ENCODE measurements at regions not wholly inside any gene's neighbourhood (a gene's known extent, or its start where the extent isn't known, plus 50 kb on each side); places are given as distances from the start of the nearest gene placed in this dataset.

GRCh38 chr5:91315701-91316100 lies 67.4 kb downstream of the ARRDC3 start:
- Histone ChIP-seq H3K27me3 (ENCODE audit: control insufficient read depth in 2 of 2, insufficient read depth in 2 of 2, low read length in 2 of 2) (no peaks in the 10 kb centered on the region), H3K4me3 (ENCODE audit: low read length) (no peak overlapping the region), H3K9me3 (ENCODE audit: control insufficient read depth in 2 of 3, low read length in 3 of 3) (no peaks in the 10 kb centered on the region), H3K4me1 (ENCODE audit: control insufficient read depth in 2 of 2, insufficient read depth in 2 of 2, low read length in 2 of 2) (peaks cover 30 to 36% of the 10 kb centered on the region in 2 donors), H3K36me3 (ENCODE audit: control insufficient read depth in 2 of 3, insufficient read depth in 3 of 3, low read length in 3 of 3) (no peaks in the 10 kb centered on the region), H3K27ac (ENCODE audit: low read depth, low read length) (no peak overlapping the region)
- Mint-ChIP-seq H3K27me3 (no peaks in the 10 kb centered on the region), H3K27ac (peak overlapping the region in 2 of 9 donors; percentile 56 to 62), H3K4me3 (no peak overlapping the region), H3K9me3 (peaks cover 0 to 3% (median 0%) of the 10 kb centered on the region in 11 donors), H3K36me3 (peaks cover 0 to 2% (median 0%) of the 10 kb centered on the region in 5 donors), H3K4me1 (peaks cover 27 to 56% (median 43%) of the 10 kb centered on the region in 7 donors)
- ATAC-seq (no peak), DNase-seq (no peak)
- CTCF ChIA-PET: interaction anchor here (0.6 to 1.5 kb wide), 2 partner anchors 69 to 185 kb away, joined by 3 read pairs; no protein-coding TSS in a partner anchor
- intact Hi-C loops (cut with micrococcal nuclease): loop anchor here (2.0 kb wide), 2 partner anchors 17 to 841 kb away; partner anchors contain the start of genes MBLAC2 (in 1 of the 2) and POLR3G (in 1 of the 2)
- POLR2A ChIA-PET: interaction anchor here (2.9 to 9.1 kb wide), 3 partner anchors 63 to 69 kb away, joined by 20 to 148 read pairs (median 122); partner anchors contain the start of gene ARRDC3

DNA sequence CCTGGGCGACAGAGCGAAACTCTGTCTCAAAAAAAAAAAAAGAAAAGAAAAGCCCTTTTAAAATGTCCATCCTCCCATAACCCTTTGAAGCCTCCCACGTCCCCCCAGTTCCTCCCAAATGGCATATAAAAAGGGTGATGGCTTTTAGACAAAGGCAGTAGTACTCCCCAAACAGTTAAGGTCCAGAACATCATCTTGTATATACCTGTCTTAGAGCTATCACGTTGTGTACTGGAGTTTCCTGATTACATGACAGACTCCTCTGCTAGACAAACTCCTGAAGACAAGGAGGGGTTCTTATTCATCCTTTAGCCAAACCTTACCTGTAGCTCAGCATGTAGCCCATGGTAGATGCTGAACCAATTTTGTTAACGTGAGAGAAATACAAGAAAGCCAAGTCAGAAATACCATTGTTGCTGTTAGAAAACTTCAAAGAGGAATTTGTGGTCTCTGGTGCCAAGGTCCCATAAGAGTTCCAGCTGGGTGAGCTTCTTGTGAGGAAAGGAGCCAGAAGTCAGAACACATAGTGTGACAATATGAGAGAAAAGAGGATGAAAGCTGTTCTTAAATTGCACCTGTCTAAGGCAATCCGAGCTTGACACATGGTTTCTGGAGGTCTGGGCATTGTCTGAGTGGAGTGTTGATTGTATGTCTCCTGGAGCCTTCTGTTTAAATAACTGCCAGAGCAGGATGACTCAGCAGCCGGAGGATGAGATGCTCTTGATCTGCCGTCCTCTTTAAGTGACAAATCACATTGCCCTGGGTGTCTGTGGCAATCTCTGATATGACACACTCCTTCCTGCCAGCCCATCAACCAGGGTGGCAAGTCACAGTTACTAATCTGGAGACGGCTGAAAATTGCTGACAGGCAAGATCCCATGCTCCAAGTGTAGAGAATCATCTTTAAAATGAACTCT lies 69.1 kb downstream of the ARRDC3 start:
- H3K36me3 Mint-ChIP-seq: peaks cover 0 to 2% (median 0%) of the 10 kb centered on the region in 5 donors
- ATAC-seq: peak; percentile 78
- no peak overlapping the region for H3K4me3 ChIP-seq (ENCODE audit: low read length)

DNA sequence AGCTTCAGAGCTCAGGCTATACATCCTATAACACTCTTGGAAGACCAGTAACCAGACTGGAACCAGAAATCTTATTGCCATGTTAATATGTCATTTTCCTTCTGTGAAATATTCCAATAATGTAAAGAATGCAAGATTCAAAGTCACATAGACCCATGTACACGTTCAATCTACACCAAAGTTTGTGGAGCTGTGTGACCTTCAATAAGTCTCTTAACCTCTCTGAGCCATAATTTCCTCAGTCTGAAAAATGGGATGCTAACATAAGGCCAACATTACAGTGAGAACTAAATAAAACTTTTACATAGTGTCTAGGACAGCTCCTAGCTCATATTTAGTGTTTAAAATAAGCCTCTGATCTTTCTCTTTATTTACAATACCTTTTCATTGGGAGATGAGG lies 70.4 kb downstream of the ARRDC3 start:
- H3K4me3 ChIP-seq (ENCODE audit: low read length): no peak overlapping the region
- H3K27ac ChIP-seq (ENCODE audit: low read depth, low read length): no peak overlapping the region
- intact Hi-C loops (cut with micrococcal nuclease): loop anchor here (5.0 kb wide), 2 partner anchors 45 to 905 kb away; partner anchors contain the start of gene CETN3 (in 1 of the 2)
- H3K4me1 Mint-ChIP-seq: peaks cover 29 to 55% (median 49%) of the 10 kb centered on the region in 7 donors
- H3K27me3 ChIP-seq (ENCODE audit: control insufficient read depth in 2 of 2, insufficient read depth in 2 of 2, low read length in 2 of 2): no peaks in the 10 kb centered on the region
- peaks cover 0 to 3% (median 0%) of the 10 kb centered on the region in 5 donors for H3K36me3 Mint-ChIP-seq
- peak overlapping the region in 5 of 10 donors; percentile 47 to 82 (median 77) for H3K4me3 Mint-ChIP-seq
- no peaks in the 10 kb centered on the region for H3K36me3 ChIP-seq (ENCODE audit: control insufficient read depth in 2 of 3, insufficient read depth in 3 of 3, low read length in 3 of 3)
- peaks cover 0 to 3% (median 0%) of the 10 kb centered on the region in 11 donors for H3K9me3 Mint-ChIP-seq
- ATAC-seq: no peak
- CTCF ChIA-PET: interaction anchor here (0.7 to 2.5 kb wide), 4 partner anchors 10 to 72 kb away, joined by 3 to 16 read pairs (median 4); partner anchors contain the start of gene ARRDC3
- POLR2A ChIA-PET: interaction anchor here (1.5 to 9.1 kb wide), 7 partner anchors 32 to 903 kb away, joined by 5 to 148 read pairs (median 26); partner anchors contain the start of genes ARRDC3 and CETN3
- H3K4me1 ChIP-seq (ENCODE audit: control insufficient read depth in 2 of 2, insufficient read depth in 2 of 2, low read length in 2 of 2): peaks cover 33 to 39% of the 10 kb centered on the region in 2 donors
- no peaks in the 10 kb centered on the region for H3K27me3 Mint-ChIP-seq
- no peaks in the 10 kb centered on the region for H3K9me3 ChIP-seq (ENCODE audit: control insufficient read depth in 2 of 3, low read length in 3 of 3)
- H3K27ac Mint-ChIP-seq: peak overlapping the region in 8 of 9 donors; percentile 84 to 98 (median 95)
- DNase-seq: no peak

More for the DNA sequence above, 69.1 kb downstream of the ARRDC3 start:
- peaks cover 0 to 3% (median 0%) of the 10 kb centered on the region in 11 donors for H3K9me3 Mint-ChIP-seq
- POLR2A ChIA-PET: interaction anchor here (0.7 to 9.1 kb wide), 8 partner anchors 7 to 87 kb away, joined by 3 to 148 read pairs (median 12); partner anchors contain the start of gene ARRDC3
- peak; percentile 23 to 69 (median 60) for DNase-seq
- intact Hi-C loops (cut with micrococcal nuclease): loop anchor here (1.0 to 5.0 kb wide), 5 partner anchors 19 to 907 kb away; partner anchors contain the start of genes CETN3 (in 1 of the 2), MBLAC2 (in 1 of the 2) and POLR3G (in 1 of the 2)
- H3K27ac Mint-ChIP-seq: peak overlapping the region; percentile 56 to 91 (median 83)
- H3K36me3 ChIP-seq (ENCODE audit: control insufficient read depth in 2 of 3, insufficient read depth in 3 of 3, low read length in 3 of 3): no peaks in the 10 kb centered on the region
- CTCF ChIA-PET: interaction anchor here (0.9 to 1.1 kb wide), 2 partner anchors 64 to 70 kb away, joined by 3 to 7 read pairs; no protein-coding TSS in a partner anchor
- H3K4me1 Mint-ChIP-seq: peaks cover 29 to 56% (median 49%) of the 10 kb centered on the region in 7 donors
- H3K4me3 Mint-ChIP-seq: peak overlapping the region in 6 of 10 donors; percentile 11 to 74 (median 42)
- no peak overlapping the region for H3K27ac ChIP-seq (ENCODE audit: low read depth, low read length)
- peaks cover 33 to 39% of the 10 kb centered on the region in 2 donors for H3K4me1 ChIP-seq (ENCODE audit: control insufficient read depth in 2 of 2, insufficient read depth in 2 of 2, low read length in 2 of 2)
- H3K27me3 ChIP-seq (ENCODE audit: control insufficient read depth in 2 of 2, insufficient read depth in 2 of 2, low read length in 2 of 2): no peaks in the 10 kb centered on the region
- H3K9me3 ChIP-seq (ENCODE audit: control insufficient read depth in 2 of 3, low read length in 3 of 3): no peaks in the 10 kb centered on the region
- H3K27me3 Mint-ChIP-seq: no peaks in the 10 kb centered on the region

DNA sequence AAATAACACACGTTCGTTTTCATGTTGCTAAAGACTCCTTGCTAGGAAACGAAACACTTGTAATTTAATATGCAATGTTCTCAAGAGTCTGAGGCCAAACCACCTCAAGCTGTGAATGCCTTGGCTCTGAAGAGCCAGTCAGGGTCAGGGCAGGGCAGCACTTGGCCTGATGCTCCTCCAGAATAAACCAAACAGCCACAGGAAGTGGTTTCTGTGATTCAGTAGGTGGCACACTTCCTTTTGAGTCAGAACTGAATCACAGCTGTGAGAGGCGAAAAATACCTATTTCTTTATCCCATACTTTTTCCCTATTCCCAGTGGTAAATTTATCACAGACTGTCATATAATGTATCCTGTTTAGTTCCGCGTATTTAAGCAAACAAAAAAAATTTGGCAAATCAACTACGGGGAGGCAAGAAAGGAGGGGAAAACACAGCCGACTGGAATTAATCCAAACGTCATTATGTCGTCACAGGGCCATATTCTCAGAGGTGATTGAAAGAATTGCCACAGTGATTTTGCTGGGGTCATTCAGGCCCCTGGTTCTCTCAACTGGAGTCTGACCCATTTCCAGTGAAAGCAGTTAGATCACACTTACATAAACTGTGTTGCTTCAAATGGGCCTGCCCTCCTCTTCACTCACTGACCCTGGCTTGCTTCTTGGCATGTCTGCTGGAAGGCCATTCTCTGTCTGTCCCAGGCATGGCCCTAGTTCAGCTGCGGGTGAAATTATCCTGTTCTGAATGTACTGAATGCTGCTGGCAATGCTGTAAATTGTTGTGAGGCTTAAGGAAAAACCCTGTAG lies 71.2 kb downstream of the ARRDC3 start:
- H3K27me3 ChIP-seq (ENCODE audit: control insufficient read depth in 2 of 2, insufficient read depth in 2 of 2, low read length in 2 of 2): no peaks in the 10 kb centered on the region
- DNase-seq (peak; percentile 17 to 81 (median 68)), ATAC-seq (peak; percentile 86)
- H3K36me3 ChIP-seq (ENCODE audit: control insufficient read depth in 2 of 3, insufficient read depth in 3 of 3, low read length in 3 of 3): no peaks in the 10 kb centered on the region
- POLR2A ChIA-PET: interaction anchor here (0.7 to 9.1 kb wide), 10 partner anchors 9 to 902 kb away, joined by 3 to 148 read pairs (median 13); partner anchors contain the start of genes ARRDC3 and CETN3
- H3K4me1 ChIP-seq (ENCODE audit: control insufficient read depth in 2 of 2, insufficient read depth in 2 of 2, low read length in 2 of 2): peaks cover 33 to 39% of the 10 kb centered on the region in 2 donors
- H3K9me3 ChIP-seq (ENCODE audit: control insufficient read depth in 2 of 3, low read length in 3 of 3): no peaks in the 10 kb centered on the region
- intact Hi-C loops (cut with micrococcal nuclease): loop anchor here (1.0 to 5.0 kb wide), 6 partner anchors 17 to 905 kb away; partner anchors contain the start of genes ARRDC3 (in 1 of the 2) and CETN3 (in 1 of the 2)
- H3K27ac ChIP-seq (ENCODE audit: low read depth, low read length): peak overlapping the region; percentile 53
- H3K27ac Mint-ChIP-seq: peak overlapping the region; percentile 84 to 98 (median 95)
- no peaks in the 10 kb centered on the region for H3K27me3 Mint-ChIP-seq
- CTCF ChIA-PET: interaction anchor here (1.0 to 2.5 kb wide), 4 partner anchors 9 to 73 kb away, joined by 3 to 16 read pairs (median 4); partner anchors contain the start of gene ARRDC3
- H3K4me3 Mint-ChIP-seq: peak overlapping the region; percentile 59 to 82 (median 76)
- peaks cover 29 to 55% (median 48%) of the 10 kb centered on the region in 7 donors for H3K4me1 Mint-ChIP-seq
- peaks cover 0 to 3% (median 0%) of the 10 kb centered on the region in 11 donors for H3K9me3 Mint-ChIP-seq
- peaks cover 0 to 5% (median 0%) of the 10 kb centered on the region in 5 donors for H3K36me3 Mint-ChIP-seq
- peak overlapping the region; percentile 15 for H3K4me3 ChIP-seq (ENCODE audit: low read length)

DNA sequence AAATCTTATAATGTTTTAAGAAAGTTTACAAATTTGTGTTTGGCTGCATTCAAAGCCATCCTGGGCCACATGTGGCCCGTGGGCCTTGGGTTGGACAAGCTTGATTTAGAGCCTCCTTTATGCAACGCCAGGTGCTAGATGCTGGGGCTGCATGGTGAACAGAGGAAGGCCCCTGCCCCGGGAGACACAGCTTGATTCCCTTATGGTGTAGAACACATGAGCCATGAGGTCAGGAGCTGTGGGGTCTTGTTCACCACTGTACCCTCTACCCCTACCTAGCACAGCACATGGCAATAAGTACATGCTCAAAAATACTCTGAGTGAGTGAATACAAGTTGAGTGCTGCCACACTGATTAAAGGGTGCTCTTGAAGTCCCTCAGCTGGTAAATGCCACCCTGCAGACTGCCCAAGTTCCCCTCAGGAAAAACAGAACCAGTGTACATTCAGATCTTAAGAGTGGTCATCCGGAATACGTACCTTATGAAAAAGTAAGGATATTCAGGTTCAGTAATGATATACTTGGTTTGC lies 71.9 kb downstream of the ARRDC3 start:
- peak overlapping the region; percentile 15 for H3K4me3 ChIP-seq (ENCODE audit: low read length)
- Mint-ChIP-seq H3K27me3 (no peaks in the 10 kb centered on the region), H3K36me3 (peaks cover 0 to 5% (median 0%) of the 10 kb centered on the region in 5 donors), H3K4me1 (peaks cover 29 to 55% (median 48%) of the 10 kb centered on the region in 7 donors), H3K9me3 (peaks cover 0 to 3% (median 0%) of the 10 kb centered on the region in 11 donors), H3K27ac (peak overlapping the region; percentile 84 to 98 (median 95)), H3K4me3 (peak overlapping the region; percentile 59 to 82 (median 76))
- peak; percentile 4 for ATAC-seq
- H3K27ac ChIP-seq (ENCODE audit: low read depth, low read length): peak overlapping the region; percentile 53
- DNase-seq: peak in 1 of 9 donors; percentile 4
- POLR2A ChIA-PET: interaction anchor here (0.7 to 9.1 kb wide), 9 partner anchors 9 to 901 kb away, joined by 3 to 148 read pairs (median 19); partner anchors contain the start of genes ARRDC3 and CETN3
- no peaks in the 10 kb centered on the region for H3K36me3 ChIP-seq (ENCODE audit: control insufficient read depth in 2 of 3, insufficient read depth in 3 of 3, low read length in 3 of 3)
- CTCF ChIA-PET: interaction anchor here (1.0 to 2.5 kb wide), 5 partner anchors 9 to 73 kb away, joined by 3 to 16 read pairs (median 4); partner anchors contain the start of gene ARRDC3
- H3K27me3 ChIP-seq (ENCODE audit: control insufficient read depth in 2 of 2, insufficient read depth in 2 of 2, low read length in 2 of 2): no peaks in the 10 kb centered on the region
- intact Hi-C loops (cut with micrococcal nuclease): loop anchor here (1.0 to 5.0 kb wide), 6 partner anchors 18 to 904 kb away; partner anchors contain the start of genes ARRDC3 (in 1 of the 2) and CETN3 (in 1 of the 2)
- H3K9me3 ChIP-seq (ENCODE audit: control insufficient read depth in 2 of 3, low read length in 3 of 3): no peaks in the 10 kb centered on the region
- H3K4me1 ChIP-seq (ENCODE audit: control insufficient read depth in 2 of 2, insufficient read depth in 2 of 2, low read length in 2 of 2): peaks cover 33 to 39% of the 10 kb centered on the region in 2 donors
